ENCODE measurements at regions not wholly inside any gene's neighbourhood (a gene's known extent, or its start where the extent isn't known, plus 50 kb on each side); places are given as distances from the start of the nearest gene placed in this dataset.
A peak's percentile ranks its signal among the peaks of the same experiment; 100 is the strongest.
"Not testable (repeated sequence)": the region's sequence is repeated elsewhere in the genome, so short reads cannot be mapped to it uniquely, and the experiment has no call there.

DNA sequence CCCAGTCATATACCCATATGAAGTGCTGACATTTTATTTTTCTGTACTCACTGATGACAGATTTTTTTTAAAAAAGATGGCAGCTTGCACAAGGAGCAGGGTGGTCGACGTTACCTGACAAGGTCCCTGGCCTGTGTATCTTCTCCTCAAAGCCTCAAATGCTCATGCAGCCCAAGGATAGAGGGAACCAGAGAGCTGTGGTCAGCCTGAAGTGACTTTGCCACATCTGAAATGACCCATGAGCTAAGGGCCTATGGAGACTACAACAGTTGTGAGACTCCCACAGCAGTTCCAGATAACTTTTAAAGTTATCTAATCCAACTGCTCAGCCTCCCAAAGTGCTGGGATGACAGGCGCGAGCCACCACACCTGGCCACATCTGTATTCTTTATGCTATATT, 131.1 kb downstream of the GLUL start:
- no peak for DNase-seq (ENCODE audit: low spot score)

DNA sequence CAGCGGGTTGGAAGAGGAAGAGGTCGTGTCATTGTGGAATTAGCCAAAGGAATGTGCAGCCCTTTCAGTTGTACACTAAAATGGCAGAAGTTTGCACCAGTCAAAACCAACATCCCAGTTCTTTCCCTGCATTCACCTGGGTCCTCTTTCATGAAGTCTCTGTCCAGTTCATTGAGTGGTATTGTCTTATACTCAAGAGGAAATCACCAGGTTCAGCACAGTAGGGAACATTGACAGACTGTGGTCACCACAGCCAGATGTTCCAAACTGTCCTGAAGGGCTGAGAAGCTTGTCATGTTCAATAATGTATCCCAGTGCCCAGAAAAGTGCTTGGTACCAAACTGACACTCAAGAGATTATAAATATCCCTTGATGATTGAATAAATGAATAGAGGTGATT, 131.6 kb downstream of the GLUL start:
- DNase-seq (ENCODE audit: low spot score) = no peak

DNA sequence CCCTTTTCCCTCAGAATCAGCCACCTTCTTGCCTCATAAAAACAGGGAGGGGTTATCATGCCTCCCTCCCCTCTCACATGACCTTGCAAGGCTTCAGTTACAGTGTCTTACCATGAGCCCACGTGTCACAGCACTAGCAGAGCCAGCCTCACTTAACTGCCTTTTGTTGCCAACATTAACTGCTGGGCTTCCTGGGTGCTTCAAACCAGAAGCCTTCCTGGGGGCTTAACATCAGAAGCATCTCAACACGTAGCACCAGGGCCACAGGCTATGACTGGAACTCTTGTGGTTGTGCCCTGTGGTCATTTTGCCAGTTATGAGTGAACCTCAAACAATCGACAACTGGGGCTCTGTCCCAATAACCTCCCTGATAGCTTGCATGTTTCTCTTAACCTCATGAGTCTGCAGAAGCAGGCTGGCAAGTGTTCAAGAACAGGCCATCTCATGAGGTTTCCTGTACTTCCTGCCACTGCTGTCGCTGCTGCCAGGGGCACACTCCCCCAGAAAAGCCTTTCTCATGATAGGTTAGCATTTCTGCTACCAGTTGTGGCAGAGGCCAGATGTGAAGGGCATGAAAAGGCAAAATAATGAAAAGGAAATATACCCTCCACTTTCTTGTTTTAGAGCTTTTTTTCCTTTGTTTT, 132.2 kb downstream of the GLUL start:
- DNase-seq (ENCODE audit: low spot score) = peak; percentile 3

DNA sequence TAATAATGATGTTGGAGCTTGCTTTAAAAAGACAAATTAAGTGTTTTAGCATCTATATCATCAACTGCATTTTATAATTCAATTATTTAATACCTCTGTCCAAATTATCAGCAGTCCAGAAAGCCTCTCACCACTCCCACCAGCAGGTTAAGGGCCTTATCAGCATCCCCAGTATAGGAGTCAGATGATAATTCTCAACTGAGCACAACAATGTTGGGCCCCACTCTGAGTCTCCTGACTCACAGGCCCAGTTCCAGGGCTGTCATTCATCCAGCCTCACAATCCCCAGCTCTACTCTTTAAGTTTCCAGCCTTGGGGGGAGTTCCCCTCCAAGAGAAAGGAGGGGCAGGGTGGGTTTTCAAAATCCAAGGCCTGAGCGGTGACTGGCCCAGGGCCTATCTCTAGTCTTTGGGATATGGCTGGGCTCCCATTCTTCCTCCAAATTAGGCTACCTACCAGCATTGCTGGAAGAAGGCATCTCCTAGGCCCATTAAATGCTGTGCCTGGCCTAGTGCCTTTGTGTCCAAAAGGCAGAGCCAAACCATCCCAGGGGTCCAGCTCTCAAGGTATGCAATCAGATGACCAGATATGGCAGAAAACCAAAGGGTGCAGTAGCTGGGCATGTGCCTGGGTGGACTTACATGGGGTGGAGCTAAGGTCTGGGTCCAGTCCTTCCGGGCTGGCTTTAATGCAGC, 134.1 kb downstream of the GLUL start:
- DNase-seq (ENCODE audit: low spot score) = no peak

DNA sequence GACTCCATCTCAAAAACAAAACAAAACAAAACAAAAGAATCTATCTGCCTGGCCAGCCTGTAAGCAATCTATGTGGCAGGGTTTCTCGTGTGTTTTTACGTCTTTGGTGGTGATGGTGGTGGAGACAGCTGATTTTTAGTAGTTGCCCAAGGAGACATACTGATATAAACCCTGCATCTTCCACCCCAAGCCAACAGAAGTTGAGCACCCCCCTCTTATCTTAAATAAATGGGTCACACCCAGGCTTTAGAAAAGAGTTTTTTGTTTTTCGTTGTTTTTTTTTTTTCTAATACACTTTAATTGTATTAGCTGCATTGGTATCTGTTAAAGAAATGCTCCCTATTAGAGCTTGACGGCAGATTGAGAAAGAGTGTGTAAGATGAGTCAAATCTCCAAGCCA, 134.7 kb downstream of the GLUL start:
- no peak for DNase-seq (ENCODE audit: low spot score)

DNA sequence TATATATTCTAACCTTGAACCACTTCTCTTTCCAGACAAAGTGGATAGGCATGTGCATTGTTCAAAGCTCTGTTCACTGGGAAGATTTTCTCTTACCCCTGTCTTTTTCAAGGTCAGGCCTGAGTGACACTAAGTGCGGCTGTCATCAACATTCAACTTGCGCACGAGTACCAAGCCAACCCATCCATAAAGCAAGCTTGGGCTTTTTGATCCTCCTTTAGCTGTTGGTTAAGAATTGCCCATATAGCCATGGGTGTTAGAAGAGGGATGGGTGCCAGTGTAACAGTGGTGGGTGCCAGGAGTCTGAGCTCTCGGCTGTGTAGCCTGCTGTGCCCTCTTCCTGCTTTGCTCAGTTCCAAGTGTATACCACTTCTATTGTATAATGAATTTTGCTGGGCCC, 136.1 kb downstream of the GLUL start:
- no peak for DNase-seq (ENCODE audit: low spot score)

DNA sequence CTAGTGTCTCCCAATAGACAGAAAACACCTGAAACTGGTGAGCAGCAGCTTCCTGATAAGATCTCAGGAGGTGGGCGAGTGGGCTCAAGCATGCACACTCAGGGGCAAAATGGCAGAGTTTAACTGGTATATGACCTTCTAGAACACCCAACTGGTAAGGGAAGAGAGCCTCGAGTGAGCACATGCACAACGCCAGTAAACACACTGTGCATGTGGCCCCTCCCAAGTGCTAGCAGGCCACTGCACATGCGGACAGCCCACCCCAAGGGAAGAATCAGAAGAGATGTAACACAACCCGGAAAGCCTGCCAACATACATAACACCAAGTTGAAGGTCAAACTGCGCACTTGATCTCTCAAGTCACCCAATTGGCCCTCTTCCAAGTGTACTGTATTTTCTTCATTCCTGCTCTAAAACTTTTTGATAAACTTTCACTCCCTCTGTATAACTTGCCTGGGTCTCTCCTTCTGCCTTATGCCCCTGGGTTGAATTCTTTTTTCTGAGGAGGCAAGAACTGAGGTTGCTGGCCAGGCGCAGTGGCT, 138.2 kb downstream of the GLUL start:
- DNase-seq (ENCODE audit: low spot score) = no peak

DNA sequence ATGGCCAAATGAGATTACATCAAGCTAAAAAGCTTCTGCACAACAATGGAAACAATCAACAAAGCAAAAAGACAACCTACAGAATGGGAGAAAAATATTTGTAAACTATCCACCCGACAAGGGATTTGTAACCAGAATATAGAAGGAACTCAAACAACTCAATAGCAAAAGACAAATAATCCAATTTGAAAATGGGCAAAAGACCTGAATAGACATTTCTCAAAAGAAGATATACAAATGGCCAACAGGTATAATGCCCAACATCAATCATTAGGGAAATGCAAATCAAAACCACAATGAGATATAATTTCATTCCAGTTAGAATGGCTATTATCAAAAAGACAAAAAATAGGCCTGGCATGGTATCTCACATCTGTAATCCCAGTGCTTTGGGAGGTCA, 140.0 kb downstream of the GLUL start:
- no peak for DNase-seq (ENCODE audit: low spot score)

DNA sequence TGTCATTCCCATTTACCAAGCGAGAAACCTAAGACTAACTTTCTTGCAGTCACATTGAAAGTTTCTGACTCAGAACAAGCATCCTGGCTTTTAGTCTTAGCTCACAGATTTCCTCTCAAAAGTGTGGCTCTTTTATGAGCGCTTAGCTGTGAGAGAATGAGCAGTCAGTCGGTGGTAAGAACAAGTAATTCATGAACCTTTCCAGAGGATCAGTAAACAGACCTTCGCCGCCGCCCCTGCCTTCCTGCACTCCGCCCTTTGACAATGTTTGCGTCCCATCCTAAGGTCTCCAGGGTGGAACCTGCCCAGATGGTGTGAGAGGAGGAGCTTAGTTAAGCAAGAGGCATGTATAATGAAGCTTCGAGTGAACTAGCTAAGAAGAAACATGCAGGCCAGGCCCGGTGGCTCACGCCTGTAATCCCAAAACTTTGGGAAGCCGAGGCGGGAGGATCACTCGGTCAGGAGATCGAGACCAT, 142.4 kb downstream of the GLUL start:
- no peak for DNase-seq (ENCODE audit: low spot score)

DNA sequence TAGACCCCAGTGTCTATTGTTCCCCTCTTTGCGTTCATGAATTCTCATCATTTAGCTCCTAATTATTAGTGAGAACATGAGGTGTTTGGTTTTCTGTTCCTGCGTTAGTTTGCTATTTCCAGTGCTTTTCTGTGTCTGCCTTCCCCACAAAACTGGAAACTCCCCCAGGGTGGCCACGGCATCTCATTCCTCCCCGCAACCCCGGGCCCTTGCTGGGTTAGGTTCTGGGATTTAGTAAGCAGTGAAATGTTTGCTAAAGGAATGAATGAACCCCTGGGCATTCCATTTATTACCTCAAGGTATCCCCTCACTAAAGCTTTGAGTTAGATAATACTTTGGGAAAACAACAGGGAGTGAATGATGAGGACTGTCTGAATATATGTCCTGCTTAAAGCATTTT, 142.9 kb downstream of the GLUL start:
- DNase-seq (ENCODE audit: low spot score) = no peak

DNA sequence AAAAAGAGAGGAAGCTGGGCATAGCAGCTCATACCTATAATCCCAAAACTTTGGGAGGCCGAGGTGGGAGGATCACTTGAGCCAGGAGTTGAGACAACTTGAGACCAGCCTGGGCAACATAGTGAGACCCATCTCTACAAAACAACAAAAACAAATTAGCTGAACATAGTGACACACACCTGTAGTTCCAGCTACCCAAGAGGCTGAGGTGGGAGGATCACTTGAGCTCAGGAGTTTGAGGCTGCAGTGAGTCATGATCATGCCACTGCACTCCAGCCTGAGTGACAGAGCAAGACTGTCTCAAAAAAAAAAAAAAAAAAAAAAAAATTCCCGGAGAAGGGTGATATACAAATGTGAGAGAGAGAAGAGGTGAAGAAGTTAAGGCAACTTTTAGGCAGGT, 143.8 kb downstream of the GLUL start:
- DNase-seq (ENCODE audit: low spot score) = not testable (repeated sequence)

DNA sequence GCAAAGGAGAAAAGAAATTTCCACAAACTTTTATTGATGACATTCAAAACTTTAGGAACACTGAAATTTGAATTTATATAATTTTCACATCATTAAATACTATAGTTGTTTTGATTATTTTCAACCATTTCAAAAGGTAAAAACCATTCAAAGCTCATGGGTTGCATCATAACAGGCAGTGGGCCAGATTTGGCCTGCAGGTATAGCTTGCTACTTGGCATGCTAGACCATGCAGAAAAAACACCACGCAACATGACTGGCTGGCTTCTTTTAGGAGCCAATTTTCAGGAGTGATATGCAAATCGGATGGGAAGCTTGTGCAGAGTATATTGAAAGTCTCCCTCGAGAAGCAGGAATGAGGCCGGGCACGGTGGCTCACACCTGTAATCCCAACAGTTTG, 144.8 kb downstream of the GLUL start:
- no peak for DNase-seq (ENCODE audit: low spot score)

DNA sequence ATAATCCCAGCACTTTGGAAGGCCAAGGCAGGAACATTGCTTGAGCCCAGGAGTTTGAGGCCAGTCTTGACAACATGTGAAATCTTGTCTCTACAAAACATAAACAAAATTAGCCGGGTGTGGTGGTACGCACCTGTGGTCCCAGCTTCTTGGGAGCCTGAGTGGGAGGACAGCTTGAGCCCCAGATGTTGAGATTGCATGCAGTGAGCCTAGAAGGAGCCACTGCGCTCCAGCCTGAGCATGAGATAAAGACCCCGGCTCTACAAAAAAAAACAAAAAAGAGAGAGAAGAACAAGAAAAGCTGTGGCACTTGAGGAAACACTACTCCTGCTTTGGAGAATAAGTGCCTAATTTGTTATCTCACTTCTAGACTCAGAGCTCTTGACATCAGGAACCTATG, 146.6 kb downstream of the GLUL start:
- DNase-seq (ENCODE audit: low spot score) = no peak

DNA sequence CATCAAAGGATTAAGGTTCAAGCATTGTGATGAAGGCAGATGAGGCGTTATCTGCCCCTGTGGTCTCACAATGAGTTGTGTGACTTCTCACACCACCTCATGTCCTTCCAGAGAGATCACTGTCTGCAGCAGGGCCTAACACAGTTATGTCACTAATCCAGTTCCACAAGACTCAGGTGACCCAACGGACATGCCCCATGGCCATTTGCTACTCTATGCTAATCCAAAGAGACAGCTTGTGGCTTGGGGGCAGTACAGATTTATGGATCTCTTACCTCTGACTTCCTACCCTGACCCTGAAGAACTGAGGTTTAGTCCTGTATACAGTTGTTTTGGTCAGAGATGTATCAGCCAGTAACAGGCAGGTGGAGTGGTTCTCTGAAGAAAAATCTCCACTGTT, 147.1 kb downstream of the GLUL start:
- DNase-seq (ENCODE audit: low spot score) = no peak

DNA sequence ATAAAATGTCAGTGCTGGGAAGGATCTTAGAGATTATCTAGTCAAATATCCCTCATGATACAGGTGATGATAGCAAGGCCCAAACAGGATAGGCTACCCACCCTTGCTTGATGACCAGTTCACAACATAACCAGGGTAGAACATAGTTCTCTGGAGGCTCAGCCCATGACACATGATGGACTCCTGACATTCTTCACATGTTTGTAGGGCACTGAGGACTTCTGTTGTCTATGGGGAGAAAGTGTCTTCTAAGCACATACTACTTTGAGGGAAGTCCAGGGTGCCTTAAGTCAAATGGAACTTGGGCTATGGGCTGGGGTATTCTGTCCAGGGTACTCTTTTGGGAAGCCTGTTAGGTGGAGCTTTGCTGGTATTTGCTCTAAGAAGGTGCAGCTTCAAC, 148.9 kb downstream of the GLUL start:
- no peak for DNase-seq (ENCODE audit: low spot score)

DNA sequence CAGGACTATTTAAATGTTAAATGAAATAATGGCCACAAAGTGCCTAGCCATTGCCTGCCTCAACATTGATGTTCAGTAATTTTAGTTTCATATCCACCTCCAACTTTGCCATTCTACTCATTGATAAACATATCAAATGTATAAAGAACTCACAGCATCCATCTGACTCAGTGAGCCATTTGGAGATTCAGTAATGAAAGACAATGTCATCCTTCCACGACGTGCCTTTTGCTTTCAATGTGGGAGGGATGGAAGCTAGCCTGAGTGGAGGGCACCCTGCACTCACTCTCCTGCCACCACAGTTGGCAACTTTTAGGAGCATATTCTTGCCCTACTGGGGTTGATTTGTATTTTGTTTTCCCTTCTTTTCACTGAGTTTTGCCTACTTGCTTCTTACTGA, 151.5 kb downstream of the GLUL start:
- no peak for DNase-seq (ENCODE audit: low spot score)

DNA sequence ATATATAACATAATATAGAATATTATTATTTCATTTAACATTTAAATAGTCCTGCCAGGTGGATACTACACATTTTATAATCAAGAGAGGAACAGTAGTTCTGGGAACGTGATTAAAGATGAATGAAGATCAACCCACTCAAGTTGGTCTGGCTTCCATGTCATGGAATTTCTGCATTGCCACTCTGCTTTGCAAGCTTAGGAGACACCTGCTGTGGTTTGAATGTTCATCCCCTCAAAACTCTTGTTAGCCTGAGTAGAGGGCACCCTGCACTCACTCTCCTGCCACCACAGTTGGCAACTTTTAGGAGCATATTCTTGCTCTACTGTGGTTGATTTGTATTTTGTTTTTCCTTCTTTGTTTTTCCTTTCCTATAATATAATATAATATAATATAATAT, 153.2 kb downstream of the GLUL start:
- no peak for DNase-seq (ENCODE audit: low spot score)

DNA sequence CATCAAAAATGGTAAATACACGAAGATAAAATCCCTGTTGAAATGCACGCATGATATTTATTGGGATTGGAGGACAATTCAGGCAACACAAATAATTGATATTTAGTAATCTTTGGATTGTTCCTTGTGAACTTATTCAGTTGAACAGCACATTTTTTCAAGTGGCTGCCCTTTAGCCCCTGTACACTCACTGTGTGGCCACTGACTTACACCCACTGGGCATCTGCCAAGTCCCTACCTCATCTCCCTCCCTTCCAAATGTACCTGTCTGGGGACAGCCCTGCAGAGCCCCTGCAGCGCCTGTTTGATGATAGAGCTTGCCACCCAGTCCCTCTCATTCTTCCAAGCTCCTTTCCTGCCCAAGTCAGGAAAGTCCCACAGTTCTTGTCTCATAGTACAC, 154.3 kb downstream of the GLUL start:
- no peak for DNase-seq (ENCODE audit: low spot score)

DNA sequence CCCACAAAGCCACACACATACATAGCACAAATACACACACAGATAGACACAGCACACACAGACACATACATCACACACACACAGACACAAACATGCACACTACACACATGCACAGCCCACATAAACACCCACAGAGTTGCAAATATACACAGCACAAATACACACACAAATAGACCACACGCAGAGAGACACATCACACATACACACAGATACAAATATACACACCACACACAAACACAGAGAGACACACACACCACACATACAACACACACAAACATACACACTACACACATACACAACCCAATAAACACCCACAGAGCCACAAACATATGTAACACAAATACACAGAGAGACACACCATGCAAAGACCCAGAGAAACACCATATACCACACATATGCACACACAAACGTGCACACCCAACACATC, 154.9 kb downstream of the GLUL start:
- no peak for DNase-seq (ENCODE audit: low spot score)

DNA sequence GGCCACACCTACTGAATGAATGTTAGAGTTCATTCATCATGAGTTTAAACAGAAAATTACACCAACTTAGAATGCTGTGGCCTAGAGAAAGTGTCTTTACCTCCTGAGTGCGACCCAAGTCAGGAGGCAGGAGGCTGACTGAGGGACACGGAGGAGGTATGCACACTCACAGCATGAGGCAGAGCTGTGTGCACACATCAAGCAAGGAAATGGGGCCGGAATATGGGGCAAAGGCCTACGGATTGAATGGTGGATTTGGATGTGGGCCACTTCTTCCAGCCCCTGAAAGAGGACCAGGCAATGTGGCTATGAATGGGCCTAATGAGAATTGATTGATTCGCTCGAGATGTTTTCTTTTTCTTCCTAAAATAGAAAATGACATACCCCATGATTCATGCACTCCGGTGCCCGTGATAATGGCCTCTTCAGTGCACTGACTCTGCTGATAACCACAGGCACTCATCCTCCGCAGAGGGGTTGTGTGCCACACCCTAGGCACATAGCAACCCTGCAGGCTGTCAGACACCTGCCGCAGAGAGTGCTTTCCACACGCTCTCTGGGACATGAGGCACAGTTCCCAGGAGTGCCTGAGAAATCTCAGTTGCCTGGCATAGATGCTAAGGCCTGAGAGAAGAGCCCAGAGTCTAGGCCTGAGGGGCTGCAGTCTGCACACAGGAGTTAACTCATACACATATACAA, 155.5 kb downstream of the GLUL start:
- no peak for DNase-seq (ENCODE audit: low spot score)

DNA sequence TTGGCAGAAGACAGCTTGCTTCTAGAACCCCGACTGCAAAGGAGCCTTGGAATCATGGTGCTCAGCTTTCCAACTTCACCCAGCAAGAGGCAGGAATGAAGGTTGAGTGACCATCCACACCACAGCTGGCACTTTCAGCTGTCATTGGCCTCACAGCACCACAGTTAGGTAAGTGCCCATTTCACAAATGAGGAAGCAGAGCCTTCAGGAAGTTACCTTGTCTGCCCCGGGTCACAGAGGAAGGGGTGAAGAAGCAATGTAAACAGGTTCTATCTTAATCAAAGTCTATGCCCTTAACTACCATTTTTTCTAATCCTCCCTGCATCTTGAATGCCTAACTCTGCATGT, 156.0 kb downstream of the GLUL start:
- no peak for DNase-seq (ENCODE audit: low spot score)

DNA sequence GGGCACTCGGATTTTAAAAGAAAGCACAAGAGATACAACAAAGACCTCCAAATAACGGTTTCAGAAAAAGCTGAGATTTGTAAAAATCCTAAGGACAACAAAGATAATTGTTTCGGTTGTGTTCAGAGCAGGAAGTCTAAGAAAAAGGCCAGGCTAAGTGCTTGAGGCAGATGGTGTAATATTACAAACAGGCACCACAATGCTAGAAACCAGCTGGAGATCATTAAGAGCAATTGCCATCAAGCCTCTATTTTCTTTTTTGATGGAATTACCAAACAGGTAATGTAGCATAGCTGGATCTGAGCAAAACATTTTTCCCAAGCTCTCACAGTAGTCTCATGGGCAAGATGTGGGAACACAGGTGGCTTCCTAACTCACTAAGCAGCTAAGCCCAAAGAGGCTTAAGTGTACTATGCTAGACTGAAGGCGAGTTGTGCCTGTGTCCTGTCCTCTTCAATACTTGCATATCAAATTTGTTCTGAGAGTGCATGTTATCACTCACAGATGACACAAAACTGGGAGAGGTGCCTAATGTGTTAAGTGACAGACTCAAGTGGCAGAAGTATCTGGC, 161.6 kb downstream of the GLUL start:
- DNase-seq (ENCODE audit: low spot score) = no peak

DNA sequence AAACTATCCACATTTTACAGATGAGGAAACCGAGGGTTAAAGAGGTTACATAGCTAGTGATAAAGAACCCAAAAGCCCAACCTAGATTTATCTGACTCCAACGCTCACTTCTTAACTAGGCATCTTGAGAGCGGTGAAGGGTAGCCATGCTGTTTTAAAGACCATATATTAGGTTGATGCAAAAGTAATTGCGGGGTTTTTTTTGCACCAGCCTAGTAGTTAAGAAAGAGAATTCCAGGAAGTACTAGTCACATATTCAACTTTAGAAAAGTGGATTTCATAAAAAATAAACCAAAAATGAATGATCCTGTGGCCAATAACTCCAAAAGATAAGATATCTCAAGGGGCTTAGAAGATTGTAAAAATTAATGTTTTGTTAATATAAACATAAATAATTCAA, 162.1 kb downstream of the GLUL start:
- no peak for DNase-seq (ENCODE audit: low spot score)
